ENCODE measurements at regions not wholly inside any gene's neighbourhood (a gene's known extent, or its start where the extent isn't known, plus 50 kb on each side); places are given as distances from the start of the nearest gene placed in this dataset.

DNA sequence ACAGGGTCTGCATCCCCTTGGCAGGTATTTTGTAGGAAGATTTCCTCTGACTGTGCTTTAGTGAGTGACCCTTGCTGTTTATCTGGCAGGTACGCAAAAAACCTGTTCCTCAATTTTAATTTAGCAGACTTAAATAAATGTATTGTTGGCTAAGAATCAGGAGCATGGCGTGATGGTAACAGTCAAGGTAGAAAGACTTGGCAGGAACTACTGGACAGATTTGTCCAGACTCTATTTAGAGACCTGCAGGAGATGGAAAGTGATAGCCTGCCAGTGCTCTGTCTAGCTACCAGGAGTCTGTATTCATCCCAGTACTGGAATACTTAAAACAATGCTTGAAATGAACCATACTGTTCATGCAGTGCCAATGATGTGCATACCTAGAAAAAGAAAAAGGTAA is 78.8 kb upstream of the MAST4 start:
- TF ChIP-seq, protein P1, sequence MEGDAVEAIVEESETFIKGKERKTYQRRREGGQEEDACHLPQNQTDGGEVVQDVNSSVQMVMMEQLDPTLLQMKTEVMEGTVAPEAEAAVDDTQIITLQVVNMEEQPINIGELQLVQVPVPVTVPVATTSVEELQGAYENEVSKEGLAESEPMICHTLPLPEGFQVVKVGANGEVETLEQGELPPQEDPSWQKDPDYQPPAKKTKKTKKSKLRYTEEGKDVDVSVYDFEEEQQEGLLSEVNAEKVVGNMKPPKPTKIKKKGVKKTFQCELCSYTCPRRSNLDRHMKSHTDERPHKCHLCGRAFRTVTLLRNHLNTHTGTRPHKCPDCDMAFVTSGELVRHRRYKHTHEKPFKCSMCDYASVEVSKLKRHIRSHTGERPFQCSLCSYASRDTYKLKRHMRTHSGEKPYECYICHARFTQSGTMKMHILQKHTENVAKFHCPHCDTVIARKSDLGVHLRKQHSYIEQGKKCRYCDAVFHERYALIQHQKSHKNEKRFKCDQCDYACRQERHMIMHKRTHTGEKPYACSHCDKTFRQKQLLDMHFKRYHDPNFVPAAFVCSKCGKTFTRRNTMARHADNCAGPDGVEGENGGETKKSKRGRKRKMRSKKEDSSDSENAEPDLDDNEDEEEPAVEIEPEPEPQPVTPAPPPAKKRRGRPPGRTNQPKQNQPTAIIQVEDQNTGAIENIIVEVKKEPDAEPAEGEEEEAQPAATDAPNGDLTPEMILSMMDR (IDR thresholded peaks at IDR 0.05): no peak
- TF ChIP-seq POLR2AphosphoS5 (IDR thresholded peaks at IDR 0.05): no peak

Measured in stomach (tissue), 4 donors.